WTC11 (cell line): ENCODE measurements at regions not wholly inside any gene's neighbourhood (a gene's known extent, or its start where the extent isn't known, plus 50 kb on each side); places are given as distances from the start of the nearest gene placed in this dataset.

ENCODE experiments used
- ATAC-seq: fragments of 200-7000 bp; cut with Tn5 transposase; 2 replicates; pipeline ENCODE4 v1.10.0; 2021; ENCODE audit warnings: mild to moderate bottlenecking, moderate library complexity
- CTCF ChIA-PET: fragments of 300-600 bp; sonication (Branson Sonifier 250); formaldehyde crosslinking; loops from one replicate; lab custom pipeline; 2021; ENCODE audit warnings: antibody characterized with exemption; lab: Charles Lee
- POLR2A ChIA-PET: fragments of 350-600 bp; sonication (Branson Sonifier 250); formaldehyde crosslinking; loops from one replicate; lab custom pipeline; 2021; ENCODE audit warnings: antibody characterized with exemption; lab: Charles Lee
- DNase-seq: peaks from one replicate; pipeline ENCODE4 v3.0.0; 2021; ENCODE audit warnings: low spot score
- H3K27ac Mint-ChIP-seq: 2 replicates; pipeline ENCODE4 v1.8.0; 2021; ENCODE audit warnings: mixed read lengths
- H3K27me3 Mint-ChIP-seq: 2 replicates; pipeline ENCODE4 v1.8.0; 2021; ENCODE audit warnings: low read depth, mild to moderate bottlenecking, moderate library complexity, mixed read lengths
- H3K36me3 Mint-ChIP-seq: 2 replicates; pipeline ENCODE4 v1.8.0; 2021; ENCODE audit warnings: mixed read lengths
- H3K4me1 Mint-ChIP-seq: 2 replicates; pipeline ENCODE4 v1.8.0; 2022; ENCODE audit warnings: mixed read lengths
- H3K4me3 Mint-ChIP-seq: 2 replicates; pipeline ENCODE4 v1.8.0; 2021; ENCODE audit warnings: mild to moderate bottlenecking, moderate library complexity, mixed read lengths
- H3K9me3 Mint-ChIP-seq: 2 replicates; pipeline ENCODE4 v1.8.0; 2021; ENCODE audit warnings: mixed read lengths
- E2F5 ChIP-seq: sonication (generic); formaldehyde crosslinking; IDR thresholded peaks from 2 replicates; pipeline ENCODE4 v1.8.1; 2022; ENCODE audit warnings: mild to moderate bottlenecking, moderate library complexity, missing genetic modification reagents
- EMX1 ChIP-seq: fragments of 250-450 bp; sonication (Bioruptor Pico); IDR thresholded peaks from 2 replicates; pipeline ENCODE4 v1.8.0; 2021; ENCODE audit warnings: mild to moderate bottlenecking
- FOXK1 ChIP-seq: sonication (generic); formaldehyde crosslinking; IDR thresholded peaks from 2 replicates; pipeline ENCODE4 v1.8.0; 2022; ENCODE audit warnings: mild to moderate bottlenecking, moderate library complexity, missing genetic modification reagents
- GABPB1 ChIP-seq: sonication (generic); formaldehyde crosslinking; IDR thresholded peaks from 2 replicates; pipeline ENCODE4 v1.8.1; 2023; ENCODE audit warnings: mild to moderate bottlenecking, missing genetic modification reagents
- IRF2 ChIP-seq: sonication (generic); formaldehyde crosslinking; IDR thresholded peaks from 2 replicates; pipeline ENCODE4 v1.8.0; 2022; ENCODE audit warnings: low read depth, missing genetic modification reagents, borderline replicate concordance
- NFATC4 ChIP-seq: fragments of 250-450 bp; sonication (Bioruptor Pico); IDR thresholded peaks from 2 replicates; pipeline ENCODE4 v1.9.0; 2021; ENCODE audit warnings: mild to moderate bottlenecking
- NR3C1 ChIP-seq: sonication (generic); formaldehyde crosslinking; conservative IDR thresholded peaks from 2 replicates; pipeline ENCODE4 v1.8.1; 2023; ENCODE audit warnings: low read depth, mild to moderate bottlenecking, missing genetic modification reagents
- PRDM15 ChIP-seq: sonication (generic); formaldehyde crosslinking; IDR thresholded peaks from 2 replicates; pipeline ENCODE4 v1.8.0; 2022; ENCODE audit warnings: missing genetic modification reagents
- SMAD3 ChIP-seq: sonication (generic); formaldehyde crosslinking; IDR thresholded peaks from 2 replicates; pipeline ENCODE4 v1.8.0; 2022; ENCODE audit warnings: missing genetic modification reagents, mild to moderate bottlenecking, borderline replicate concordance
- ZNF121 ChIP-seq: sonication (generic); formaldehyde crosslinking; IDR thresholded peaks from 2 replicates; pipeline ENCODE4 v1.8.0; 2023; ENCODE audit warnings: missing genetic modification reagents
- ZNF219 ChIP-seq: sonication (generic); formaldehyde crosslinking; IDR thresholded peaks from 2 replicates; pipeline ENCODE4 v1.8.0; 2023; ENCODE audit warnings: missing genetic modification reagents, mild to moderate bottlenecking, borderline replicate concordance
- ZNF512 ChIP-seq: sonication (generic); formaldehyde crosslinking; IDR thresholded peaks from 2 replicates; pipeline ENCODE4 v1.8.1; 2022; ENCODE audit warnings: missing genetic modification reagents, borderline replicate concordance
- ZNF532 ChIP-seq: fragments of 250-450 bp; sonication (Bioruptor Pico); IDR thresholded peaks from 2 replicates; pipeline ENCODE4 v1.9.0; 2021; ENCODE audit warnings: mild to moderate bottlenecking, borderline replicate concordance
- TF ChIP-seq, protein P1 (sequence below): sonication (generic); formaldehyde crosslinking; conservative IDR thresholded peaks from 2 replicates; pipeline ENCODE4 v1.8.1; 2022; ENCODE audit warnings: mild to moderate bottlenecking, missing genetic modification reagents
- TF ChIP-seq, protein P2 (sequence below): sonication (generic); formaldehyde crosslinking; IDR thresholded peaks from 2 replicates; pipeline ENCODE4 v1.8.1; 2022; ENCODE audit warnings: low read depth, missing genetic modification reagents, borderline replicate concordance
- TF ChIP-seq, protein P3 (sequence below): fragments of 250-450 bp; sonication (Bioruptor Pico); IDR thresholded peaks from 2 replicates; pipeline ENCODE4 v1.9.0; 2021; ENCODE audit warnings: mild to moderate bottlenecking
- TF ChIP-seq, protein P4 (sequence below): sonication (generic); formaldehyde crosslinking; IDR thresholded peaks from 2 replicates; pipeline ENCODE4 v1.8.1; 2023; ENCODE audit warnings: mild to moderate bottlenecking, missing genetic modification reagents, moderate library complexity
- TF ChIP-seq, protein P5 (sequence below): sonication (generic); formaldehyde crosslinking; IDR thresholded peaks from 2 replicates; pipeline ENCODE4 v1.8.0; 2022; ENCODE audit warnings: mild to moderate bottlenecking, missing genetic modification reagents
- TF ChIP-seq, protein P6 (sequence below): sonication (generic); formaldehyde crosslinking; IDR thresholded peaks from 2 replicates; pipeline ENCODE4 v1.8.1; 2023; ENCODE audit warnings: mild to moderate bottlenecking, missing genetic modification reagents, moderate library complexity

DNA sequence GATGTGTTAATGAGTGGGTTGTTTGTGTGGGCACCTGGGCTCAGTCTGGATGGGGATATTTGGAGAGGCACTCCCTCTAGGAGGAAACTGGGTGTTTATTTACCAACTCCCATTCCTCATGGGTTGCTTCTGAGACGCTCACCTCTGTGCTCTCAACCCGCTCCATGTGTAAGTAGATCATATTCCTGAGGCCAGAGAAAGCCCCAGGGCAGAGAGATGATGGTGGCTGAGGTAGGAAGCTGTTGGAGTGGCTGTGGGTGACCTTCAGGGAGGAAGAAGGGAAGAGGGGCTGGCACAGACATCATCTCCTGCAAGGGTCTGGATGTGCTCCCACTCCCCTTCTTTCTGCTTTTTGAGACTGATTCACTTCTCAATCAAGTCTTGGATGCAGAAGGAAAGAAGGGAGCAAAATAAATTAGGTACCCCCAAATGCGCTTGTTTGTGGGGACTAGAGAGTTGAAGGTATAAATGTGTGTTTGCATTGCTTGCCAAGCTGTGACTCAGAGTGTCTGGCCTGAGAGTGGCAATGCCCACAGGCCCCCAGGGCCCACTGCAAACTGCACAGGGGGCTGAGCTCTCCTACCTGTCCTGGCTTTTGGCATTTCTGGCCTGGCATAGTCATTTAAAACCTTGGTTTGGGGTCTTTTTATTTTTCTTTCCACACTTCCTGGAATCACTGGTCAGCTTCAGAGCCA, 57.2 kb upstream of the TNP1 start (continued):
- TF ChIP-seq, protein P1, sequence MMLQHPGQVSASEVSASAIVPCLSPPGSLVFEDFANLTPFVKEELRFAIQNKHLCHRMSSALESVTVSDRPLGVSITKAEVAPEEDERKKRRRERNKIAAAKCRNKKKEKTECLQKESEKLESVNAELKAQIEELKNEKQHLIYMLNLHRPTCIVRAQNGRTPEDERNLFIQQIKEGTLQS = no peak
- TF ChIP-seq ZNF121 (CRISPR knock-in tag) (no peak), PRDM15 (CRISPR knock-in tag) (no peak)
- TF ChIP-seq, protein P2, sequence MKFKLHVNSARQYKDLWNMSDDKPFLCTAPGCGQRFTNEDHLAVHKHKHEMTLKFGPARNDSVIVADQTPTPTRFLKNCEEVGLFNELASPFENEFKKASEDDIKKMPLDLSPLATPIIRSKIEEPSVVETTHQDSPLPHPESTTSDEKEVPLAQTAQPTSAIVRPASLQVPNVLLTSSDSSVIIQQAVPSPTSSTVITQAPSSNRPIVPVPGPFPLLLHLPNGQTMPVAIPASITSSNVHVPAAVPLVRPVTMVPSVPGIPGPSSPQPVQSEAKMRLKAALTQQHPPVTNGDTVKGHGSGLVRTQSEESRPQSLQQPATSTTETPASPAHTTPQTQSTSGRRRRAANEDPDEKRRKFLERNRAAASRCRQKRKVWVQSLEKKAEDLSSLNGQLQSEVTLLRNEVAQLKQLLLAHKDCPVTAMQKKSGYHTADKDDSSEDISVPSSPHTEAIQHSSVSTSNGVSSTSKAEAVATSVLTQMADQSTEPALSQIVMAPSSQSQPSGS = no peak
- TF ChIP-seq, protein P3, sequence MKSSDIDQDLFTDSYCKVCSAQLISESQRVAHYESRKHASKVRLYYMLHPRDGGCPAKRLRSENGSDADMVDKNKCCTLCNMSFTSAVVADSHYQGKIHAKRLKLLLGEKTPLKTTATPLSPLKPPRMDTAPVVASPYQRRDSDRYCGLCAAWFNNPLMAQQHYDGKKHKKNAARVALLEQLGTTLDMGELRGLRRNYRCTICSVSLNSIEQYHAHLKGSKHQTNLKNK (CRISPR knock-in tag) = no peak
- TF ChIP-seq, protein P4, sequence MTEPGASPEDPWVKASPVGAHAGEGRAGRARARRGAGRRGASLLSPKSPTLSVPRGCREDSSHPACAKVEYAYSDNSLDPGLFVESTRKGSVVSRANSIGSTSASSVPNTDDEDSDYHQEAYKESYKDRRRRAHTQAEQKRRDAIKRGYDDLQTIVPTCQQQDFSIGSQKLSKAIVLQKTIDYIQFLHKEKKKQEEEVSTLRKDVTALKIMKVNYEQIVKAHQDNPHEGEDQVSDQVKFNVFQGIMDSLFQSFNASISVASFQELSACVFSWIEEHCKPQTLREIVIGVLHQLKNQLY (CRISPR knock-in tag) = no peak

- peaks cover 3% of the 10 kb centered on the region; the same call in 1 of the 2 replicates for H3K9me3 Mint-ChIP-seq
- no peaks in the 10 kb centered on the region for H3K27me3 Mint-ChIP-seq
- no peak for DNase-seq
- H3K4me3 Mint-ChIP-seq = no peak overlapping the region
- ATAC-seq = no peak
- H3K4me1 Mint-ChIP-seq = no peaks in the 10 kb centered on the region
- no peak overlapping the region for H3K27ac Mint-ChIP-seq
- ChIA-PET CTCF (no interaction called here), POLR2A (no interaction called here)
- H3K36me3 Mint-ChIP-seq = no peaks in the 10 kb centered on the region
- TF ChIP-seq E2F5 (CRISPR knock-in tag) (no peak), EMX1 (CRISPR knock-in tag) (no peak), GABPB1 (CRISPR knock-in tag) (no peak), SMAD3 (CRISPR knock-in tag) (no peak), NR3C1 (CRISPR knock-in tag) (no peak), ZNF512 (CRISPR knock-in tag) (no peak), FOXK1 (CRISPR knock-in tag) (no peak), IRF2 (CRISPR knock-in tag) (no peak), ZNF532 (CRISPR knock-in tag) (no peak), NFATC4 (CRISPR knock-in tag) (no peak), ZNF219 (CRISPR knock-in tag) (no peak)
- TF ChIP-seq, protein P5, sequence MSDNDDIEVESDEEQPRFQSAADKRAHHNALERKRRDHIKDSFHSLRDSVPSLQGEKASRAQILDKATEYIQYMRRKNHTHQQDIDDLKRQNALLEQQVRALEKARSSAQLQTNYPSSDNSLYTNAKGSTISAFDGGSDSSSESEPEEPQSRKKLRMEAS (CRISPR knock-in tag) = no peak
- TF ChIP-seq, protein P4 (CRISPR knock-in tag) = no peak
- TF ChIP-seq, protein P6, sequence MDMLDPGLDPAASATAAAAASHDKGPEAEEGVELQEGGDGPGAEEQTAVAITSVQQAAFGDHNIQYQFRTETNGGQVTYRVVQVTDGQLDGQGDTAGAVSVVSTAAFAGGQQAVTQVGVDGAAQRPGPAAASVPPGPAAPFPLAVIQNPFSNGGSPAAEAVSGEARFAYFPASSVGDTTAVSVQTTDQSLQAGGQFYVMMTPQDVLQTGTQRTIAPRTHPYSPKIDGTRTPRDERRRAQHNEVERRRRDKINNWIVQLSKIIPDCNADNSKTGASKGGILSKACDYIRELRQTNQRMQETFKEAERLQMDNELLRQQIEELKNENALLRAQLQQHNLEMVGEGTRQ (CRISPR knock-in tag) = no peak
These were observed 55.8 kb upstream of the TNP1 start for GRCh38 chr2:216915557-216916150.
